Heart right ventricle (tissue), 16 donors: ENCODE measurements at regions not wholly inside any gene's neighbourhood (a gene's known extent, or its start where the extent isn't known, plus 50 kb on each side); places are given as distances from the start of the nearest gene placed in this dataset.

ENCODE experiments used
- ATAC-seq, 8 donors: fragments of 200-7000 bp; cut with Tn5 transposase; one replicate each; pipeline ENCODE4 v1.9.1; 2020; ENCODE audit warnings: mild to moderate bottlenecking in 8 of 8, moderate library complexity in 8 of 8, moderate number of reproducible peaks in 1 of 8
- DNase-seq, 2 donors: peaks; one replicate each; pipeline ENCODE4 v3.0.0-alpha.2; 2020
- H3K27ac ChIP-seq, 10 donors: fragments of 200-600 bp; sonication (generic) in 2 of 10; one replicate each; pipeline versions ENCODE4 v1.5.0 to v1.8.0; 2020 to 2022; ENCODE audit warnings: mild to moderate bottlenecking in 3 of 10
- H3K27me3 ChIP-seq, 7 donors: fragments of 200-600 bp; one replicate each; pipeline ENCODE4 v1.8.0; 2021 to 2022; ENCODE audit warnings: mild to moderate bottlenecking in 2 of 7
- H3K36me3 ChIP-seq, 9 donors: fragments of 200-600 bp; sonication (generic) in 1 of 9; one replicate each; pipeline versions ENCODE4 v1.5.0 to v1.8.0; 2020 to 2022; ENCODE audit warnings: mild to moderate bottlenecking in 2 of 9
- H3K4me1 ChIP-seq, 9 donors: fragments of 200-600 bp; sonication (generic) in 1 of 9; one replicate each; pipeline versions ENCODE4 v1.5.0 to v1.8.0; 2020 to 2022; ENCODE audit warnings: mild to moderate bottlenecking in 4 of 9
- H3K4me3 ChIP-seq, 10 donors: fragments of 200-600 bp; sonication (generic) in 2 of 10; one replicate each; pipeline versions ENCODE4 v1.5.0 to v1.8.0; 2020 to 2022; ENCODE audit warnings: mild to moderate bottlenecking in 7 of 10, moderate library complexity in 2 of 10
- H3K9me3 ChIP-seq, 11 donors: fragments of 200-600 bp in 10 of 11; sonication (generic) in 2 of 11; one replicate each; pipeline versions ENCODE4 v1.5.0 to v1.8.0; 2013 to 2022; ENCODE audit warnings: mild to moderate bottlenecking in 2 of 11, control low read depth in 1 of 11, moderate library complexity in 1 of 11
- WGBS, 2 donors: extraction: QIAGEN DNeasy Blood & Tissue Kit; methylation state at CpG; one replicate each; pipeline ENCODE4 v1.1.7; 2013; ENCODE audit warnings: inconsistent platforms in 1 of 2; 5-methylcytosine and 5-hydroxymethylcytosine counted together
- intact Hi-C, 10 donors: fragments of 100-400 bp; cut with DNase I; formaldehyde crosslinking; loops; one replicate each; pipeline versions ENCODE4 v1.11.1 to v1.14.2; 2022
- TF ChIP-seq, protein P1 (sequence below), 9 donors: fragments of 200-600 bp; sonication (generic) in 2 of 9; IDR thresholded peaks; one replicate each; pipeline versions ENCODE4 v1.5.0 to v1.8.0; 2021 to 2022; ENCODE audit warnings: antibody characterized with exemption in 9 of 9, mild to moderate bottlenecking in 5 of 9, moderate library complexity in 1 of 9
- donor health status: Arrhythmogenic right ventricular cardiomyopathy.
- donor health status: ischemic (EF 13 %, LVEDD 7.1; RV severe dilation, severe dysfunction).
- donor health status: healthy with polysubstance abuse.
- donor health status: DM: no; HTN: yes; CAD: no.
- donor health status: DM: no; HTN: no; CAD: no.
- donor health status: ischemic (EF 25% LVEDD 6.9; RV normal size, moderate dysfunction).
- donor health status: ischemic (EF 25% LVEDD 5.7; RV mildly dilated, moderate dysfunction).
- donor health status: healthy.
- donor health status: DM: yes; HTN: yes; CAD: no.
- donor health status: Ischemic cardiomyopathy.
- donor health status: ischemic (EF 35%, LVEDD 5.7; RV mildly dilated, moderate dysfunction).
- donor health status: nonischemic (EF 11% LVEDD 7.7; RV severe dilation, severe dysfunction).
- donor health status: DM: yes; HTN: yes; CAD: no.
- donor health status: PGD.
- donor health status: ischemic (EF 29% LVEDD 5.4; RV normal size, mild dysfunction).
- donor health status: nonischemic (EF 23%, LVEDD 6.1; RV moderate dilation, normal function).

DNA sequence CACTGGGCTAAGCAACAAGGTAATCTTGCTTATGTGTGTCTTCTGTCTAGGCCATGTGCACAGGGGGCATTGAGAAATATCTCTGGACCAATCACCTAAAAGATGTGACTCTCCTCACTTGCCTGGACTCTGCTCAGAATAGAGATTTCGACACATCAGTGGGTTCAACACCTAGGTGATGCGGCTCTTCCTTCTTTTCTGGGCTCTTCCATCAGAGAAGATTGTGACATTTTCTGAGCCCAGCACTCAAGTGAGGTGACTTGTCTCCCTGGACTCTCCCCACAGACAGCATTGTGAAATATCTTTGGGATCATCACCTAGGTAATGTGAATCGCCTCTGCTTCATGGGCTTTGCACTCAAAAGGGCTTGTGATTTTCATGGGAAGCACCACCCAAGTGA lies 1904.1 kb downstream of the TP53TG3F start:
- Histone ChIP-seq H3K36me3 (no peaks in the 10 kb centered on the region), H3K4me3 (no peak overlapping the region), H3K4me1 (no peaks in the 10 kb centered on the region), H3K27ac (no peak overlapping the region), H3K9me3 (peaks cover 0 to 12% (median 0%) of the 10 kb centered on the region in 11 donors), H3K27me3 (no peaks in the 10 kb centered on the region)
- WGBS, 2 donors, result 45 to 55% methylated on average over 3 of the region's 3 CpGs
- intact Hi-C loops, result no loop called here
- ATAC-seq (no peak), DNase-seq (no peak)
- TF ChIP-seq, protein P1, sequence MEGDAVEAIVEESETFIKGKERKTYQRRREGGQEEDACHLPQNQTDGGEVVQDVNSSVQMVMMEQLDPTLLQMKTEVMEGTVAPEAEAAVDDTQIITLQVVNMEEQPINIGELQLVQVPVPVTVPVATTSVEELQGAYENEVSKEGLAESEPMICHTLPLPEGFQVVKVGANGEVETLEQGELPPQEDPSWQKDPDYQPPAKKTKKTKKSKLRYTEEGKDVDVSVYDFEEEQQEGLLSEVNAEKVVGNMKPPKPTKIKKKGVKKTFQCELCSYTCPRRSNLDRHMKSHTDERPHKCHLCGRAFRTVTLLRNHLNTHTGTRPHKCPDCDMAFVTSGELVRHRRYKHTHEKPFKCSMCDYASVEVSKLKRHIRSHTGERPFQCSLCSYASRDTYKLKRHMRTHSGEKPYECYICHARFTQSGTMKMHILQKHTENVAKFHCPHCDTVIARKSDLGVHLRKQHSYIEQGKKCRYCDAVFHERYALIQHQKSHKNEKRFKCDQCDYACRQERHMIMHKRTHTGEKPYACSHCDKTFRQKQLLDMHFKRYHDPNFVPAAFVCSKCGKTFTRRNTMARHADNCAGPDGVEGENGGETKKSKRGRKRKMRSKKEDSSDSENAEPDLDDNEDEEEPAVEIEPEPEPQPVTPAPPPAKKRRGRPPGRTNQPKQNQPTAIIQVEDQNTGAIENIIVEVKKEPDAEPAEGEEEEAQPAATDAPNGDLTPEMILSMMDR (IDR thresholded peaks at IDR 0.05), result no peak

DNA sequence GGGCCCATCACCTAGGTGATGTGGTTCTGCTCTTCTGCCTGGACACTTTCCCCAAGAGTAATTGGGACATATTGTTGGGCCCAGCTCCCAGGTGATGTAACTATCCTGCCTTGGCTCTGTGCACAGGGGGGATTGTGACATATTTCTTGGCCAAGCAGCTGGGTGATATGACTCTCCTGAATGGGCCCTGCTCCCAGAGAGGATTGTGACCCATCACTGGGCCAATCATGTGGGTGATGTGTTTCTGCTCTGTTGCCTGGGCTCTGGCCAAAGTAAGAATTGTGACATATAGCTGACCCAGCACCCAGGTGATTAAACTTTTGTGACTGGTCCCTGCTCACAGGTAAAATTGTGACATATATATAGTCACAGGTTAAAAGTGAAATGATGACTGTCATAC lies 1904.9 kb downstream of the TP53TG3F start:
- intact Hi-C loops, result no loop called here

DNA sequence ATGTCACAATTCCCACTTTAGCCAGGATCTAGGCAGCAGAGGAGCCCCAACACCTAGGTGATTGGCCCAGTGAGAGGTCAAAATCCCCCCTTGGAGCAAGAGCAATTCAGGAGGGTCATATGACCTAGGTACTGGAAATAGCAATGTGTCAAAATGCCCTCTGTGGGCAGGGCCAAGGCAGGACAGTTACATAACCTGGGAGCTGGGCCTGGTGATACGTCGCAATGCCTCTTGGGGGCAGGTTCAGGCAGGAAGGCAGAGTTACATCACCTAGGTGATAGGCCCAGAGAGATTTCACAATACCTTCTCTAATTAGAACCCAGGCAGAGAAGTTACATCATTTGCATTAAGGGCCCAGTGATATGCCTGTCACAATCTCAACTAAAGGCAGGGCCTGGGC lies 1906.3 kb downstream of the TP53TG3F start:
- 57 to 73% methylated on average over 2 of the region's 2 CpGs for WGBS, 2 donors
- no peaks in the 10 kb centered on the region for H3K27me3 ChIP-seq
- ATAC-seq (no peak), DNase-seq (no peak)
- H3K9me3 ChIP-seq, result peaks cover 0 to 12% (median 0%) of the 10 kb centered on the region in 11 donors
- H3K4me1 ChIP-seq, result no peaks in the 10 kb centered on the region
- H3K4me3 ChIP-seq, result no peak overlapping the region
- TF ChIP-seq, protein P1 (IDR thresholded peaks at IDR 0.05), result no peak
- no peaks in the 10 kb centered on the region for H3K36me3 ChIP-seq
- intact Hi-C loops, result no loop called here
- no peak overlapping the region for H3K27ac ChIP-seq

More for the DNA sequence above, 1904.9 kb downstream of the TP53TG3F start:
- Histone ChIP-seq H3K27ac (no peak overlapping the region), H3K9me3 (peaks cover 0 to 12% (median 0%) of the 10 kb centered on the region in 11 donors), H3K27me3 (no peaks in the 10 kb centered on the region), H3K4me1 (no peaks in the 10 kb centered on the region), H3K36me3 (no peaks in the 10 kb centered on the region), H3K4me3 (no peak overlapping the region)
- no peak for ATAC-seq
- no peak for DNase-seq
- TF ChIP-seq, protein P1 (IDR thresholded peaks at IDR 0.05), result no peak

DNA sequence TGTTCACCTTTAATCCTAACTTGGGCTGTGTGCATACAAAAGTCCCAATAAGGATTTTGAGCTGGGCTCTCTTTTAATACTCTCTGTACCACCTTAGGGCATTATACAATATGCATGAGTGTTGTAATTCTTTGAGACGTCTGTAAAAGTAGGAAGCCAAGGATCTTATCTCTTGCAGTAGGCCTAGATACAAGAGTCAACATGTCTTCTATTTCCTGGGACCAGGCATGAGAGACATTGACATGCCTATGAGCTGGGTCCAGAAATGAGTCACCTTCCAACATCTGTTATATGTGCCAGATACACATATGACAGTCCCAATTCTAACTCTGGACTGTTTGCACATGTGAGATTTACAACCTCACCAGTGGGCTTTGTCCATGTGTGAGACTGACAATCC lies 1911.2 kb downstream of the TP53TG3F start:
- intact Hi-C loops, result no loop called here
- no peaks in the 10 kb centered on the region for H3K4me1 ChIP-seq
- no peak overlapping the region for H3K27ac ChIP-seq
- DNase-seq, result no peak
- 57 to 66% methylated on average over 1 of the region's 1 CpG for whole genome bisulfite sequencing, 2 donors
- peaks cover 0 to 23% (median 0%) of the 10 kb centered on the region in 11 donors for H3K9me3 ChIP-seq
- TF ChIP-seq, protein P1 (IDR thresholded peaks at IDR 0.05), result no peak
- no peaks in the 10 kb centered on the region for H3K36me3 ChIP-seq
- no peak overlapping the region for H3K4me3 ChIP-seq
- no peaks in the 10 kb centered on the region for H3K27me3 ChIP-seq
- ATAC-seq, result no peak
